SK-MEL-5 (cell line): ENCODE measurements at regions not wholly inside any gene's neighbourhood (a gene's known extent, or its start where the extent isn't known, plus 50 kb on each side); places are given as distances from the start of the nearest gene placed in this dataset.
A peak's percentile ranks its signal among the peaks of the same experiment; 100 is the strongest.
"Not testable (repeated sequence)": the region's sequence is repeated elsewhere in the genome, so short reads cannot be mapped to it uniquely, and the experiment has no call there.

Experiments
- DNase-seq: peaks from one replicate; pipeline ENCODE4 v3.0.0-alpha.2; 2016; ENCODE audit warnings: low read depth, low spot score
- in situ Hi-C: cut with HindIII; loops from 2 replicates; pipeline ENCODE4 v1.10.0; 2016; ENCODE audit warnings: low sequenced_read_pairs, high pct_unique_total_duplicates, low pct_unique_long_range_greater_than_20kb

DNA sequence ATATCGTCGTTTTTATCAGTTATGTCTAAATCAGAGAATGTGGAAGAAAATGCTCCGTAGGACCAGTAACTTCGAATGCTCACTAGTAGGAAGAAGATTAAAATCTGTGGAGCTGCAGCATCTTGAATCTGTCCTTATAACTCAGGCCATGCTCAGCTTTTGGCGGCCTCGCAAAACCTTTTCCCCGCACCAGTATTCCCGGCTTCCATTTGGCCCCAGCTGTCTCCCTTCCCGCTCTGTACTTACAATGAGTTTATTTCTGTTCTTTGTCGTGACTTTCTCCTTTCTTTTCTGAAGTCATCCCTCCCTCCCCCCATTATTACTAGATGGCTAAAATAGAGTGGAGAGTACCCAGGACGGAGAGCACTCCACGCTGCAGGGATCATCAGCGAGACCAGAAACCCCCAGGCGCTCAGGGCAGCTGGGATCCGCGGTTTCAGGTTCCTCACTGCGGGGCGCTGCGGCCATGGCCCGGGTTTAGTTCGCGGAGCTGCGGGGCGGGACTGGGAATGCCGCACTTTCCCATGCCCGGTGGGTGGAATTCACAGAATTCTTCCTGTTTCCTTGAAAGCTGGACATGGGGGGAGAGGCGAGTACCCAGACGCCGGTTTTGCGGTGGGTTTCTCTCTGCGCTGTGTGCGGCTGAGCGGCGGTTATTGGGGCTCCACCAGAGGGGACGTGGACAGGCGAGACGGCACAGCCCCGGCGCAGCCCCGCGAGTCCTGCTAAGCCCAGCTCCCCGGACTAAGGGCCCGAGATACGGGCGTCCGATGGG lies 183.5 kb downstream of the POM121L12 start:
- in situ Hi-C loops = no loop called here
- no peak for DNase-seq

DNA sequence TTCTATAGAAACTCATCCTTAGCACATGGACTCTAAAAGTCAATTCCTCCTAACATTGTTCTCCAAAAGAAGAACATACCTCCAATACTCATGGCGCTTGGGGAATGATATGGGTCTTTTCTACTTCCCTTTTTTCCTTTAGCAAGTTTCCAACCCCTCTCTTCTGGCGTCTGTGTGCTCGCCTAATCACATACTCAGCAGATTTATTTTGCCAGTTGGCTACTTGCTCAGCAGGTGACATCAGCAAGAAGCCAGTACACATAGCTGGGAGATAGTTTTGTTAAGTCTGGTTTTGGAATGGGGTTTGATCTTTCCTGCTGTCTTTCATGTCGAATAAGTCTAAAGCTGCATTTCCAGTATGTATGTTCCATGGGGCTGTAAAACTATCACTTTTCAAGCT lies 193.8 kb downstream of the POM121L12 start:
- in situ Hi-C loops = no loop called here
- DNase-seq = no peak

DNA sequence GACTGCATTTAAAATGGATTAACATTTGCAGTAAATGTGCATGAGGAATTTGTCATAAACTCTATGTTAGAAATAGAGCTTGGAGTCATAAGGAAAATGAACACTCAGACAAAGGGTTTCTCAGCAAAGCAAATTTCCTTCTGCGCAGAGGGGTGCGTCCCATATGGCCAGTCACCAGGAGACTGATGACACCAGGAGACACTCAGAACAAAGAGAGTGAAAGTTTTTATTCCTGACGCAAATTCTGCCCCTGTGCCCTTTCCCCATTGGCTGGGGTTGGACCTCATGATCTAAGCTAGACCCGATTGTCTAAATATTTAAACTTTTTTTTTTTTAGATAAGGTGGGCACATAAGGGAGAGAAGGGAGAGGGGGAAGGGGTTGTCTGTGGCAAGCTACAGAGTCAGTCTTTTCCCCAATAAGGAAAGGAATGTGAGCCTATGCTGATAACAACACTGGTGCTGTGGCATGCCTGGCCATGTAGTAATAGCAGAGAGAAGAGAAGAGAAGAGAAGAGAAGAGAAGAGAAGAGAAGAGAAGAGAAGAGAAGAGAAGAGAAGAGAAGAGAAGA lies 202.0 kb downstream of the POM121L12 start:
- in situ Hi-C loops = no loop called here
- DNase-seq = no peak

DNA sequence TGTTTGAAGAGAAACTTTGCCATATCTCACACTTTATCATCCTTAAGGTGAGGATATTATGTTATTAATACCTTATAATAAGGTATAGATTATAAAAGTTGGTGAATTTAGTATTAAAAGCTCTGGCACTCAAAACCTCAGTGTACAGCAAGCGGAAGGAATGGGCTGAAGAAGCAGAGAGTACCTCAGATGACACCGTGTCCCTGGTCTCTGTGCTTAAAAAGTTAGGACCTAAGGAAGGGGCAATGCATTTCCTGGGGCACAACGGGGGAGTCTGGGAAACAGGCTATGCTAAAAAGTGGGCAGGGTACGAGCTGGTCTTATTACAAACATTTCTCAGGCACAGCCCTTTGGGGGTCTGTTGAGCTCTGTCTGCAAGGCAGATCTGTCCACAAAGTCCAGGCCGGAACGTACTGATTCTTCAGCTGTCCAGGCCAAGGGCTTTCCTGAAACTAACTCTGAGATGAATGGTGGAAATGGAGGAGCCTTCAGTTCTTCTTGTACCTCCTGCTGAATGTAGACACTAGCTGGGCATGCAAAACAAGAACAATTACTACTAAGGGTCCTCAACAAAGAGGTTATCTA lies 202.7 kb downstream of the POM121L12 start:
- in situ Hi-C loops = no loop called here
- DNase-seq = no peak

DNA sequence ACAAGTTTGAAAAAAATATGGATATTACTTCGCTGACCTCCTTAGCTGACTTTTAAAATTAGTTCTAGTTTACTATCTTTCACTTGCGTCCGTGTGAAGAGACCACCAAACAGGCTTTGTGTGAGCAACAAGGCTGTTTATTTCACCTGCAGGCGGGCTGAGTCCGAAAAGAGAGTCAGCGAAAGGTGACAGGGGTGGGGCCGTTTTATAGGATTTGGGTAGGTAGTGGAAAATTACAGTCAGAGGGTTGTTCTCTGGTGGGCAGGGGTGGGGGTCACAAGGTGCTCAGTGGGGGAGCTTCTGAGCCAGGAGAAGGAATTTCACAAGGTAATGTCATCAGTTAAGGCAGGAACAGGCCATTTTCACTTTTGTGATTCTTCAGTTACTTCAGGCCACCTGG lies 203.7 kb downstream of the POM121L12 start:
- in situ Hi-C loops, DNase-seq: not testable (repeated sequence)

DNA sequence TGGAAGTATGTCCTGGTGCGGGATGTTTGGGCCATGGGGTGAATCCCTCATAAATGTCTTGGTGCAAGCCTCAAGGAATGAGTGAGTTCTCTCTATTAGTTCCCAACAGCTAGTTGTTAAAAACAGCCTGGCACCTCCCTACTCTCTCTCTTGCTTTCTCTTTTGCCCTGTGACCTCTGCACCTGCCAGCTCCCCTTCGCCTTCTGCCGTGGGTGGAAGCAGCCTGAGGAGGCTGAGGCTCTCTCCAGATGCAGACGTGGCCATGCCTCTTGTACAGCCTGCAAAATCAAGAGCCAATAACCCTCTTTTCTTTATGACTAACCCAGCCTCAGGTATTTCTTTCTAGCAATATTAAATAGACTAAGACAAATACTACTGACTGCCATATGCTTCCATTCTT lies 210.3 kb downstream of the POM121L12 start:
- no peak for DNase-seq
- in situ Hi-C loops = no loop called here

DNA sequence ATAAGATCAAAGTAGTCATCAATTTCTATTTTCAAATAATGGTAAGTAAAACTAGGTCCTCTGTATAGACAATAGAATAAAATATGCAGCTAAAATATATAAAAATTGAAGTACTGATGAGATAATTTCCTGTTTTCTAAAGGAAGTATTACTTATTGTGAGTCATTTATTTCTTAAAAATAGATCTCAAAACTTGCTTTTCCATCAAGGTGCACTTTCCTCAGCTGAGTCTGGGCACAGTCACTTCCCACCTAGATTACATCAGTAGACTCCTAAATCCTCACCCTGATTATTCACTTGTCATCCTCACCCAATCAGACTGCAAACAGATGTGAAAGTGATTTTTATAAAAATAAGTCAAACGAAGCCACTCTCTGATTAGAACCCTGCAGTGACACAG lies 211.5 kb downstream of the POM121L12 start:
- DNase-seq = no peak
- in situ Hi-C loops = no loop called here

DNA sequence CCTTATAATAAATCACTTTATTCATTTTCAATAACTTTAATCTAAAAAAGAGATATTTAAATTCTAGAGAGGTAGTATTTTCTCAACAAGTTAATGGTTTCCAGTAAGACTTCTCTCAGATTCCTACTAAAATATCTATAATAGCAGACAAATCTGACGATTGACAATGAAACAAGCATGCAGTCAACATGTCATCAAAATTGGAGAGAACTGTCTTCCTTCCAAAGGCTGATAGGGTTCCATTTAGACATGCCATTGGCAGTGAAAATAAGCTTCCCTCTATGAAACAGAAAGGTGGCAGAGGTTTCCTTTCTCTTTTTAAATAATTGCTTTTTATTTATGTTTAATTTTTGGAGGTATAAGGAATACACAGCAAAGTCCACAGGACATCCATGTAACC lies 217.1 kb downstream of the POM121L12 start:
- DNase-seq = no peak
- in situ Hi-C loops = no loop called here

DNA sequence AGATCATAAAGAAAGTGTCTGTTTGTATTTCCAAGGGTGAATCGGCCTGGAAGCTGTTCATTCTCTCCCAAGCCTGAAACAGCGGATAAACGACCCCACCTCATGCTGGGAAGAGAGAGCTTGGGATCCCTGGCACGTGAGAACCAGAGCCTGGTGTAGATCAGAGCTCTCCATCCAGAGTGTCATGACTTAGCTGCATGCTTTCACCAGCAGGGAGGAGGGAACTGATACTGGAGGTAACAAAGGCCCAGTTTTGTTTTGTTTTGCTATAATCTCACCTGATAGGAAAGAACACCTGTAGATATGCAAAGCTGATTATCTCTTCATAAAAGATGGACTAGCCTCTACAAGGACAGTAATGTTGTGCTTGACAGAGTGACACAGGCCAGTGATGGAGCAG lies 236.6 kb downstream of the POM121L12 start:
- in situ Hi-C loops = no loop called here
- no peak for DNase-seq

DNA sequence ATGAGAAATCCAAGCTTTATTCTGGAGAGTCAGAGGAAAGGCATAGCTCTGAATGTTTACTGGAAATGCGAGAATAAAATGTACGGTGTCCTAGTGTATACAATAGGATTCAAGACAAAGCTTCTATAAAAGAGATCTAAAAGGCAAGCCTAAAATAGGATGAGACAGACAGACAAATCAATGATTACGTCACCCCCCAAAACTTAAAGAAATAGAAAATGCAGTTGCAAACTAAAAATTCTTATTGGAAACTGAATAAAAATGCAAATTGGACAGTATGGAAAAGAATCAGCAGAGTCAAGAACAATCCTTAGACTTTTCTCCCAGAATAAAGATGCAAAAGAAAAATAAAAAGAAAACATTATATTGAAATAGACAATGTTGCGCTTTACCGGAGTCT lies 245.9 kb downstream of the POM121L12 start:
- in situ Hi-C loops = no loop called here
- no peak for DNase-seq

DNA sequence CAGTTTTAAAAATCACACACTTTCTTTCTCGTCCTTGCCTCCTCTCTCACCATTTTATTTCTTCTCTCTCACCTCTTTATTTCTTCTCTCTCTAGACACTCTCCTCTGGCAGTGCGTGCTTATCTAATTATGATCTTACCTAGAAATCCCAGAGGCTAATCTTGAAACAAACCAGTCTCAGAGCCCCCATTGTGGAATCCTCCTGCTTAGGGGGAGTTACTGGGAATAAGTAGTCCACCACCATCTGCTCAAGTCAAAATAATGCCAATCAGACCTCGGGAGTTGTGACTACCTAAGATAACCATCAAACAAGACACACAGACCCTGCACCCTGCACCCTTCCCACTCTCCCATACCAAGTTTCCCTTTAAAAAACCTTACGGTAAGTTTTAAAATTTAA lies 256.9 kb downstream of the POM121L12 start:
- no peak for DNase-seq
- in situ Hi-C loops = no loop called here

DNA sequence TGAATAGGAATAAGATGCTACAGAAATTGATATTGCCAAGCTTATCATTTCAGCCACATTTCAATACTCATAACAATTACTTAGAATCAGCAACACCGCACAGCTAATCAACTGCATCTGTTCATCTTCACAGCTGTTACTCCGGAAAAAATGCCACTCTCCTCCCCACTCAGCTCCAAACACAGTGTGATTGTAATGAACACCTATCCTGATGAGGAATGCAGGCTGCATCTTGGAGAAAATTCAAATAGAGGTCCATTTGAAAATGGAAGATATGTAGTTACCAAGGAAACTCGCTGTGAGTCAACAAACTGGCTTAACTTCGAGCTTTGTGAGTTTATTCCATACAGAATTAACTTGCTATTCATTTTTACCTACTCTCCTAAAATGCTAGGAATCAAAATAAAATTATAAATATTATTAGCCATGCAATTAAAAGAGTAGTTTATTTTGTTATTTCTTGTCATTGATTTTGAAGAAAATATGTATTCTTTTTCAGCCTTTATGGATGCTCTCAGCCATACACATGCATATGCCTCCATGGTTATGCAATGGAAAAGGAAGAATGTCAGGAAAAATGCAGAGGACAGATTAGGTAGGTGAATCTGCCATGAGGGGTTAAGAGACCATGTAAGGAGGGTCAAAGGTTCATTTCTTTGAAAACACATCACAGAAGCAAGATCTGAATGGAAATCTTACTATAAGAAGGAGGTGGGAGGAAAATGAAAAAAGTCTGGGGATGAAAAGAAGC lies 267.2 kb downstream of the POM121L12 start:
- DNase-seq = no peak
- in situ Hi-C loops = no loop called here

DNA sequence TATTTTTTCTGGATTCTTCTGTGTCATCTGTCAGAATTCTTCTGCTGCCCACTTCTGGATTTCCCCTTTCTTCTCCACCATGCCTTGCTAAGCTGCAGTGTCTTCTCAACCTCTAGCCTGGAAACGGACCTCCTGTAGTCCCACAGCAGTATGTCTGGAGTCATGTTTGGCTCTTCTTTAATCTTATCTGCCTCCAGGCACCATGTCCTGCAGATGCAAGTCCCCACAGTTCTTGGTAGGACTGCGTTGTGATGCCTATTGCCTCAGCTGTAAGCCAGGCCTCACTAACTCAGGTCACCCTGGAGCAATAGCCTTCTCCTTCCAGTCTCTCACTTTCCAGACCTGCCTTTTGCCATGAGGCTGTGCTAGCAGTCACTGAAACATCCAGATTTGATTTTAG lies 268.3 kb downstream of the POM121L12 start:
- DNase-seq = no peak
- in situ Hi-C loops = no loop called here

DNA sequence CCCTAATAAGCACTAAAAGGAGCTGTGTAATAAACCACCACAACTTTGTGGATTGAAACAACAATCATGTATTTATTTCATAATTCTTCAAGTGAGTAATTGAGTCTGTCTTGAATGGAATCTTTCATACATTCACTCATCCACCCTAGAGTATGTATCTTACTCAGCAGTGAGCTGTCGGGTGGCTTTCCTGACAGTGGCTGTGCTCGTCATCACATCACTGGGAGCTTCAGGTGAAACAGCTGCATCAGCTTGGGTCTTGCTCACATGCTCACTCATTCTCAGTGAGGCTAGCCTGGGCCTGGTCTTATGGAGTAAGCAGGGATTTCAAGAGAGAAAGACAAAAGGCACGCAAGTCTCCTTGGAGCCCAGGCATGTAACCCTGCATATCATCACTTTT lies 271.4 kb downstream of the POM121L12 start:
- in situ Hi-C loops = no loop called here
- no peak for DNase-seq

DNA sequence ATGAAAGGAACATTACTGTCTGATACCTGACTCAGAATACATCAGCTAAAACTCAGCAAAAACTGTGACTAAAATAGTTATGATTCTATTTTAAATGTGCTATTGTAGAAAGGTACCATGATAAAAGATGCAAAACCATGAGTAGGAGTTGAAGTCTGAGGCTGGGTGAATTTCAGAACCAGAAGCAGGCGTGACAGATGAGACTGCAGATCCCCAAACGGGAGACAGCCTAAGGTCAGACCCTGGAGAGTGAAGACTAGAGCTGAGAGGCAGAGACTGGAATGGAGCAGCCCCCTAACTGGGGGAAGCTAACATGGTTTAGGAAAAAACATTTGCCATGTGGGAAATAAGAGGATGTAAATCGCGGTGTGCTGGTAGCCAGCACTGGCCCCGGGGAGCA lies 275.8 kb downstream of the POM121L12 start:
- no peak for DNase-seq

DNA sequence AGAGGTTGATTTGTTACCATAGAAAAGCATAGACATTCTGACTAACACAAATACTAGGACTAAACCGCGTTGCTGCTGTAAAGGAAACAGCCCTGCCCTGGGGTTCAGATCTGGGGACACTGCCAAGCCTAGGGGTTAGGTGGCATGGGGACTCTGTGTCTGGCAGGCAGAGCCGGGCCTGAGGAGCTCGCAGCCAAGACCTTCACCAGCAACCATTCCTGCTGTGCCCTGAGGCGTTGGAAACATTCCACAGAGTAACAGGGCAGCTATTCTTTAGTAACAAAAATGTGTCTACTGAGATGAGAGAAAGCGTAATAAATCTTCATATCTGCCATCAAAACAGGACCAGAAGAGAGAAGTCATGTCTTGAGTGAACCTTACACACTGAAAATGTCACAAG lies 280.5 kb downstream of the POM121L12 start:
- peak; percentile 74 for DNase-seq
- in situ Hi-C loops = no loop called here

More for the DNA sequence above, 275.8 kb downstream of the POM121L12 start:
- in situ Hi-C loops = no loop called here

DNA sequence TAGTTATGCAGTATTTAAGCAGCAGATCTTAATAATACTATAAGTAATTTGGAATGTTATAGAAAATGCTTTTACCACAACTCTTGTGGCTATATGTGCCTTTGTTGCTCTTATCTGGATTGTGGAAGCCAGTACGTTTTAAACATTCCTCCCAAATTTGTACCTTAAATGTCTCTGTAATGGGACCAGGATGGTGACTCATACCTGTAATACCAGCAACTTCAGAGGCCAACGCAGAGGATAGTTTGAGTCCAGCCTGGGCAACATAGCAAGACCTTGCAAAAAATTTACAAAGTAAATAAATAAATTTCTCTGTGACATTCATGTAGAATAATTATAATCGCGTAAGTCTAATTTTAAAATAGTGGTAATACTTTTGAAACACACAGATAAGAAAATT lies 283.1 kb downstream of the POM121L12 start:
- in situ Hi-C loops = no loop called here

DNA sequence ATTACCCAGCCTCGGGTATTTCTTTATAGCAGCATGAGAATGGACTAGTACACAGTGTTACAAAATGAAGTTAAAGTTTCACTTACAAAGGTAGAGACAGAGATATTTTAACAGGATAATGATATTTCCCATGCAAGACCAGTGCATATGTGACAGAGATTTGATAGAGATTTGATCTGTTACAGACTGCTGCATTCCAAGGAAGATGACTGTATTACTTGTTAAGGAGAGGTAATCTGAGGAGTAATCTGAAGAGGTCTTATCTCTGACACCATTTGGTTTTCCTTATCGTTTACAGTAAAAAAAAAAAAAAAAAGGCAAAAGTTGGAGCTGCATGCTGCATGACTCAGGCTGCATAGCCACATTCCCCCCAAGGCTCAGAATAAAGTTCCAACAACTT lies 289.6 kb downstream of the POM121L12 start:
- no peak for DNase-seq
- in situ Hi-C loops = no loop called here

More for the DNA sequence above, 283.1 kb downstream of the POM121L12 start:
- no peak for DNase-seq
